Prostate gland (tissue), 2 donors: ENCODE measurements at regions not wholly inside any gene's neighbourhood (a gene's known extent, or its start where the extent isn't known, plus 50 kb on each side); places are given as distances from the start of the nearest gene placed in this dataset.

Source experiments
- DNase-seq: peaks from one replicate; pipeline ENCODE4 v3.0.0-alpha.2; 2019; ENCODE audit warnings: low spot score
- H3K27ac ChIP-seq, 2 donors: fragments of 200-600 bp; sonication (generic); 2 replicates each; pipeline ENCODE4 v1.5.1; 2017 to 2019
- H3K27me3 ChIP-seq: fragments of 200-600 bp; sonication (generic); replicated peaks from 2 replicates; pipeline ENCODE4 v1.5.1; 2019; ENCODE audit not compliant: insufficient read depth
- H3K36me3 ChIP-seq, 2 donors: fragments of 200-600 bp; sonication (generic); 1 replicate in 1 of 2; 2 replicates in 1 of 2; pipeline versions ENCODE4 v1.5.1 to v1.8.1; 2017 to 2019
- H3K4me1 ChIP-seq: fragments of 200-600 bp; sonication (generic); replicated peaks from 2 replicates; pipeline ENCODE4 v1.5.1; 2019
- H3K4me3 ChIP-seq, 2 donors: fragments of 200-600 bp; sonication (generic); 2 replicates each; pipeline ENCODE4 v1.5.1; 2017 to 2019
- H3K9me3 ChIP-seq: fragments of 200-600 bp; sonication (generic); 2 replicates; pipeline ENCODE4 v1.5.1; 2017
- CTCF ChIP-seq, 4 experiments: fragments of 200-600 bp in 2 of 4; fragments of 450-650 bp in 2 of 4; sonication (generic) in 2 of 4; IDR thresholded peaks; 1 replicate in 3 of 4; 2 replicates in 1 of 4; pipeline ENCODE4 v1.5.1; 2016 to 2019; ENCODE audit warnings: antibody characterized with exemption in 4 of 4, mild to moderate bottlenecking in 2 of 4, moderate library complexity in 2 of 4
- POLR2A ChIP-seq: fragments of 450-650 bp; IDR thresholded peaks from one replicate; pipeline ENCODE4 v1.6.1; 2016; ENCODE audit warnings: antibody characterized with exemption, mild to moderate bottlenecking
- POLR2AphosphoS5 ChIP-seq: sonication (generic); formaldehyde crosslinking; IDR thresholded peaks from one replicate; pipeline ENCODE4 v1.6.1; 2017; ENCODE audit warnings: antibody characterized with exemption
- whole genome bisulfite sequencing: methylation state at CpG from one replicate; pipeline ENCODE4 v1.1.5; 2018; 5-methylcytosine and 5-hydroxymethylcytosine counted together
- intact Hi-C: fragments of 100-400 bp; cut with DNase I; formaldehyde crosslinking; loops from one replicate; pipeline ENCODE4 v1.14.2; 2022

- H3K4me3 ChIP-seq, result no peak overlapping the region
These were observed 63.7 kb upstream of the LMO4 start for GRCh38 chr1:87264976-87265375.

GRCh38 chr1:87265786-87266185 lies 62.9 kb upstream of the LMO4 start:
- Histone ChIP-seq H3K4me3 (no peak overlapping the region), H3K4me1 (no peaks in the 10 kb centered on the region), H3K27ac (no peak overlapping the region), H3K9me3 (no peaks in the 10 kb centered on the region), H3K36me3 (no peaks in the 10 kb centered on the region), H3K27me3 (no peaks in the 10 kb centered on the region)
- no peak for TF ChIP-seq POLR2A
- DNase-seq, result no peak
- intact Hi-C loops, result no loop called here
- WGBS, result 98% methylated on average over 3 of the region's 3 CpGs

More at GRCh38 chr1:87264976-87265375, 63.7 kb upstream of the LMO4 start:
- H3K27ac ChIP-seq, result no peak overlapping the region
- H3K9me3 ChIP-seq, result no peaks in the 10 kb centered on the region
- TF ChIP-seq POLR2AphosphoS5 (no peak), CTCF (IDR thresholded peaks at IDR 0.05) (no peak), POLR2A (no peak)
- no peaks in the 10 kb centered on the region for H3K27me3 ChIP-seq
- intact Hi-C loops, result no loop called here
- no peaks in the 10 kb centered on the region for H3K4me1 ChIP-seq
- no peak for DNase-seq
- WGBS, result 61% methylated on average over 3 of the region's 3 CpGs
- H3K36me3 ChIP-seq, result no peaks in the 10 kb centered on the region

- no peaks in the 10 kb centered on the region for H3K27me3 ChIP-seq
- H3K4me1 ChIP-seq, result no peaks in the 10 kb centered on the region
- no peaks in the 10 kb centered on the region for H3K9me3 ChIP-seq
- no peak for TF ChIP-seq POLR2A
- no peak for TF ChIP-seq CTCF (IDR thresholded peaks at IDR 0.05)
- TF ChIP-seq POLR2AphosphoS5, result no peak
- 80% methylated on average over 3 of the region's 3 CpGs for WGBS
- H3K4me3 ChIP-seq, result no peak overlapping the region
- no peak for DNase-seq
- H3K36me3 ChIP-seq, result no peaks in the 10 kb centered on the region
- intact Hi-C loops, result no loop called here
- H3K27ac ChIP-seq, result no peak overlapping the region
These were observed 60.6 kb upstream of the LMO4 start for GRCh38 chr1:87268111-87268510.

GRCh38 chr1:87269921-87270320 lies 58.8 kb upstream of the LMO4 start:
- TF ChIP-seq CTCF (IDR thresholded peaks at IDR 0.05) (no peak), POLR2AphosphoS5 (no peak), POLR2A (no peak)
- Histone ChIP-seq H3K4me1 (no peaks in the 10 kb centered on the region), H3K27me3 (no peaks in the 10 kb centered on the region), H3K4me3 (no peak overlapping the region), H3K36me3 (no peaks in the 10 kb centered on the region), H3K9me3 (no peaks in the 10 kb centered on the region), H3K27ac (no peak overlapping the region)
- DNase-seq, result no peak
- WGBS, result 0% methylated on average over 1 of the region's 1 CpG
- intact Hi-C loops, result no loop called here

- intact Hi-C loops, result no loop called here
- no peaks in the 10 kb centered on the region for H3K4me1 ChIP-seq
- no peak for DNase-seq
- H3K9me3 ChIP-seq, result no peaks in the 10 kb centered on the region
- TF ChIP-seq POLR2AphosphoS5 (no peak), POLR2A (no peak), CTCF (IDR thresholded peaks at IDR 0.05) (no peak)
- H3K36me3 ChIP-seq, result no peaks in the 10 kb centered on the region
- H3K27me3 ChIP-seq, result no peaks in the 10 kb centered on the region
- WGBS, result 42% methylated on average over 1 of the region's 1 CpG
- no peak overlapping the region for H3K27ac ChIP-seq
- no peak overlapping the region for H3K4me3 ChIP-seq
These were observed 55.4 kb upstream of the LMO4 start for GRCh38 chr1:87273291-87273690.
